ENCODE measurements at regions not wholly inside any gene's neighbourhood (a gene's known extent, or its start where the extent isn't known, plus 50 kb on each side); places are given as distances from the start of the nearest gene placed in this dataset.

DNA sequence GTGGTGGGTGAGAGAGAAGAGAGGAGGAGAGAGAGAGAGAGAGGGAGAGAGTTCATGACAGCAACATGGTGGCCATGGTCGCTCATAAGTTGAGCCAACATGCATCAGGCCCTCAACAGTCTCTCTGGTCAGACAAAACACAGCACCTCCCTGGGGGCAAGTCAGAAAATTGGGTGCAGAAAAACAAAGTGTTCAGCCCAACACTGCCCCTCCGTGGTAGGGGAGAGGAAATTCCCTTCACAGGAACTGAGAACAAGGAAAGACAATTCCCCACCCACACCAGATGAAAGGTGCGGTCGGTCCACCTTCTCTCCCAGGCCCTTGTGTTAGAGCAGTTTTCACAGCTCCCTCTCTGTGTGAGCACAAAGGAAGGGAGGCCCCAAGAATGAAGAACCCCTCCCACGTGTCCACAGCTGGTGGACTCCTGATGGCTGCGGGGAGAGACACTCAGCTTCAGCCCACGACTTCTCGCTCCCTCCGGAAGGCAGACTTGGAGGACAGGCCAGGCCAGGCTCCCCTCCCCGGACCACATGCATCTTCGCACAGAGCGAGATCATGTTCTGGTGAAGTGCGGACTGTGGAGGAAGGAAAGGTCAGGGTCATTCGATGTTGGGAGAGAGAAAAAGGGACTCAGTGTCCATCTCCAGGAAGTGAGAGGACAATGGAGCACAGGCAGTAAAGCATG lies 181.7 kb downstream of the ANAPC1 start:
- TF ChIP-seq, protein P1, sequence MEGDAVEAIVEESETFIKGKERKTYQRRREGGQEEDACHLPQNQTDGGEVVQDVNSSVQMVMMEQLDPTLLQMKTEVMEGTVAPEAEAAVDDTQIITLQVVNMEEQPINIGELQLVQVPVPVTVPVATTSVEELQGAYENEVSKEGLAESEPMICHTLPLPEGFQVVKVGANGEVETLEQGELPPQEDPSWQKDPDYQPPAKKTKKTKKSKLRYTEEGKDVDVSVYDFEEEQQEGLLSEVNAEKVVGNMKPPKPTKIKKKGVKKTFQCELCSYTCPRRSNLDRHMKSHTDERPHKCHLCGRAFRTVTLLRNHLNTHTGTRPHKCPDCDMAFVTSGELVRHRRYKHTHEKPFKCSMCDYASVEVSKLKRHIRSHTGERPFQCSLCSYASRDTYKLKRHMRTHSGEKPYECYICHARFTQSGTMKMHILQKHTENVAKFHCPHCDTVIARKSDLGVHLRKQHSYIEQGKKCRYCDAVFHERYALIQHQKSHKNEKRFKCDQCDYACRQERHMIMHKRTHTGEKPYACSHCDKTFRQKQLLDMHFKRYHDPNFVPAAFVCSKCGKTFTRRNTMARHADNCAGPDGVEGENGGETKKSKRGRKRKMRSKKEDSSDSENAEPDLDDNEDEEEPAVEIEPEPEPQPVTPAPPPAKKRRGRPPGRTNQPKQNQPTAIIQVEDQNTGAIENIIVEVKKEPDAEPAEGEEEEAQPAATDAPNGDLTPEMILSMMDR (IDR thresholded peaks at IDR 0.05), result peak; percentile 72
- TF ChIP-seq EZH2phosphoT487 (IDR thresholded peaks at IDR 0.05), result no peak

Measured in neural progenitor cell (in vitro differentiated cells).